ENCODE measurements at regions not wholly inside any gene's neighbourhood (a gene's known extent, or its start where the extent isn't known, plus 50 kb on each side); places are given as distances from the start of the nearest gene placed in this dataset.

- TF ChIP-seq CTCF (IDR thresholded peaks at IDR 0.05) (no peak), POLR2A (IDR thresholded peaks at IDR 0.05) (no peak), EP300 (IDR thresholded peaks at IDR 0.05) (no peak)
These were observed 163.0 kb downstream of the EFNB2 start for GRCh38 chr13:106372199-106373155.

Measured in gastroesophageal sphincter (tissue), 3 donors.